ENCODE measurements at regions not wholly inside any gene's neighbourhood (a gene's known extent, or its start where the extent isn't known, plus 50 kb on each side); places are given as distances from the start of the nearest gene placed in this dataset.

DNA sequence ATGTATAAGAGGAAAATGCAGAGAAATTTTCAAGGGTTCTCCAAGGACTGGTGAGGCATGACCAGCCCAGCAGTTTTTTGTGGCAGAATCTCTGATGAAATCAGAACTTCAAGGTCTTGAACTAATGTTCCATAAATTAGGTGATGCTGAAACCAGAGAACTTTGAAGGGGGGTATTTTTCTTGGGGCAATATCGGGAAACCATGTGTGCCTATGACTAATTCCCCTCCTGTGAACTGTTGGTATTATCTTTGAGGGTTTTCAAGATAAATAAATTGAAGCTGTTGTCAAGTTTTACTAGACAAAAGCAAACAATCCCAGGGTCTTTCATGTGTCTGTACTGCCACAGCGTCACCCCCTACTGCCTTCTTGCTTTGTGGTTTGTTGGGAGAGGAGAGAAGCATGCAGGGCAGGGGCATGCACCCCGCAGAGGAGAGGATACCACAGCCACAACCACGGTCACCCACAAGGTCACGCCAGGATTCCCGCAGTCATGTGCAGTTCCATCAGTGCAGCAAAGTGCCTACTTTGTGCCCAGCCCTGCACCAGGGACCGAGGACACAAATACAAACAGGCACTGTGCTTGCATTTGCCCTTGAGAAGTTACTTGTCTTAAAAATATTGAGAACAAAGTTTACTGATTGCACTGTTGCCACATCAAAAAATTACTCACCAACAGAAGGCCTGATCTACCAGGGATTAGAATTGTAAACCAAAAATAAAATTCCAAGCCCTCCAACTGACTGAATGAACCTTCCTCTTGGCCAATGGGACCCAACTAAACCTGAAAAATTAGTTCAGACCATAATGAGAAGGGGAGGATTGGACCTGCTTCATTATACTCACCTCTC lies 413.3 kb upstream of the TRIB2 start:
- TF ChIP-seq, protein P1, sequence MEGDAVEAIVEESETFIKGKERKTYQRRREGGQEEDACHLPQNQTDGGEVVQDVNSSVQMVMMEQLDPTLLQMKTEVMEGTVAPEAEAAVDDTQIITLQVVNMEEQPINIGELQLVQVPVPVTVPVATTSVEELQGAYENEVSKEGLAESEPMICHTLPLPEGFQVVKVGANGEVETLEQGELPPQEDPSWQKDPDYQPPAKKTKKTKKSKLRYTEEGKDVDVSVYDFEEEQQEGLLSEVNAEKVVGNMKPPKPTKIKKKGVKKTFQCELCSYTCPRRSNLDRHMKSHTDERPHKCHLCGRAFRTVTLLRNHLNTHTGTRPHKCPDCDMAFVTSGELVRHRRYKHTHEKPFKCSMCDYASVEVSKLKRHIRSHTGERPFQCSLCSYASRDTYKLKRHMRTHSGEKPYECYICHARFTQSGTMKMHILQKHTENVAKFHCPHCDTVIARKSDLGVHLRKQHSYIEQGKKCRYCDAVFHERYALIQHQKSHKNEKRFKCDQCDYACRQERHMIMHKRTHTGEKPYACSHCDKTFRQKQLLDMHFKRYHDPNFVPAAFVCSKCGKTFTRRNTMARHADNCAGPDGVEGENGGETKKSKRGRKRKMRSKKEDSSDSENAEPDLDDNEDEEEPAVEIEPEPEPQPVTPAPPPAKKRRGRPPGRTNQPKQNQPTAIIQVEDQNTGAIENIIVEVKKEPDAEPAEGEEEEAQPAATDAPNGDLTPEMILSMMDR (optimal IDR thresholded peaks at IDR 0.05 in 1 of 3, IDR thresholded peaks at IDR 0.05 in 1 of 3, conservative IDR thresholded peaks at IDR 0.05 in 1 of 3; ENCODE audit: extremely low read depth in 1 of 3, insufficient read depth in 2 of 3, low read length in 3 of 3): no peak
- no peak for TF ChIP-seq EZH2 (IDR thresholded peaks at IDR 0.05; ENCODE audit: low read length)
